Lower leg skin (tissue), 4 donors: ENCODE measurements at regions not wholly inside any gene's neighbourhood (a gene's known extent, or its start where the extent isn't known, plus 50 kb on each side); places are given as distances from the start of the nearest gene placed in this dataset.
"Not testable (repeated sequence)": the region's sequence is repeated elsewhere in the genome, so short reads cannot be mapped to it uniquely, and the experiment has no call there.

Experiments
- DNase-seq, 2 donors: peaks; one replicate each; pipeline ENCODE4 v3.0.0-alpha.2; 2019; ENCODE audit warnings: low spot score in 2 of 2
- H3K4me3 ChIP-seq: fragments of 200-600 bp; sonication (generic); 2 replicates; pipeline ENCODE4 v1.5.1; 2017; ENCODE audit warnings: mild to moderate bottlenecking, low read depth; ENCODE audit not compliant: poor library complexity, severe bottlenecking
- POLR2A ChIP-seq, 2 donors: fragments of 450-650 bp; IDR thresholded peaks; one replicate each; pipeline ENCODE4 v1.6.1; 2016 to 2017; ENCODE audit warnings: antibody characterized with exemption in 2 of 2, mild to moderate bottlenecking in 1 of 2, moderate library complexity in 1 of 2
- WGBS, 2 donors: methylation state at CpG; one replicate each; pipeline ENCODE4 v1.1.5; 2018; 5-methylcytosine and 5-hydroxymethylcytosine counted together
- intact Hi-C: fragments of 100-400 bp; cut with DNase I; formaldehyde crosslinking; loops from one replicate; pipeline ENCODE4 v1.15.0; 2023; ENCODE audit warnings: low total_unique reads
- TF ChIP-seq, protein P1 (sequence below), 3 donors: fragments of 450-650 bp; IDR thresholded peaks; one replicate each; pipeline ENCODE4 v1.5.1; 2016; ENCODE audit warnings: antibody characterized with exemption in 3 of 3, mild to moderate bottlenecking in 3 of 3, moderate library complexity in 2 of 3

- H3K4me3 ChIP-seq: no peak overlapping the region
- intact Hi-C loops: no loop called here
- TF ChIP-seq, protein P1, sequence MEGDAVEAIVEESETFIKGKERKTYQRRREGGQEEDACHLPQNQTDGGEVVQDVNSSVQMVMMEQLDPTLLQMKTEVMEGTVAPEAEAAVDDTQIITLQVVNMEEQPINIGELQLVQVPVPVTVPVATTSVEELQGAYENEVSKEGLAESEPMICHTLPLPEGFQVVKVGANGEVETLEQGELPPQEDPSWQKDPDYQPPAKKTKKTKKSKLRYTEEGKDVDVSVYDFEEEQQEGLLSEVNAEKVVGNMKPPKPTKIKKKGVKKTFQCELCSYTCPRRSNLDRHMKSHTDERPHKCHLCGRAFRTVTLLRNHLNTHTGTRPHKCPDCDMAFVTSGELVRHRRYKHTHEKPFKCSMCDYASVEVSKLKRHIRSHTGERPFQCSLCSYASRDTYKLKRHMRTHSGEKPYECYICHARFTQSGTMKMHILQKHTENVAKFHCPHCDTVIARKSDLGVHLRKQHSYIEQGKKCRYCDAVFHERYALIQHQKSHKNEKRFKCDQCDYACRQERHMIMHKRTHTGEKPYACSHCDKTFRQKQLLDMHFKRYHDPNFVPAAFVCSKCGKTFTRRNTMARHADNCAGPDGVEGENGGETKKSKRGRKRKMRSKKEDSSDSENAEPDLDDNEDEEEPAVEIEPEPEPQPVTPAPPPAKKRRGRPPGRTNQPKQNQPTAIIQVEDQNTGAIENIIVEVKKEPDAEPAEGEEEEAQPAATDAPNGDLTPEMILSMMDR (IDR thresholded peaks at IDR 0.05): no peak
- WGBS, 2 donors: 82 to 86% methylated on average over 3 of the region's 3 CpGs
- DNase-seq: no peak
These were observed 117.1 kb upstream of the PREP start for GRCh38 chr6:105519954-105520353.

- DNase-seq, H3K4me3 ChIP-seq, intact Hi-C loops: not testable (repeated sequence)
- WGBS, 2 donors: 88 to 91% methylated on average over 4 of the region's 4 CpGs
These were observed 116.1 kb upstream of the PREP start for GRCh38 chr6:105518993-105519392.

- H3K4me3 ChIP-seq: no peak overlapping the region
- WGBS, 2 donors: 82 to 85% methylated on average over 6 of the region's 6 CpGs
- DNase-seq: no peak
- intact Hi-C loops: no loop called here
- TF ChIP-seq POLR2A (IDR thresholded peaks at IDR 0.05): no peak
- TF ChIP-seq, protein P1 (IDR thresholded peaks at IDR 0.05): no peak
These were observed 112.2 kb upstream of the PREP start for GRCh38 chr6:105515054-105515453.

GRCh38 chr6:105514306-105514705 is 111.4 kb upstream of the PREP start:
- DNase-seq: no peak
- WGBS, 2 donors: 40 to 45% methylated on average over 5 of the region's 5 CpGs
- H3K4me3 ChIP-seq: no peak overlapping the region
- TF ChIP-seq POLR2A (IDR thresholded peaks at IDR 0.05): no peak
- TF ChIP-seq, protein P1 (IDR thresholded peaks at IDR 0.05): no peak
- intact Hi-C loops: no loop called here

DNA sequence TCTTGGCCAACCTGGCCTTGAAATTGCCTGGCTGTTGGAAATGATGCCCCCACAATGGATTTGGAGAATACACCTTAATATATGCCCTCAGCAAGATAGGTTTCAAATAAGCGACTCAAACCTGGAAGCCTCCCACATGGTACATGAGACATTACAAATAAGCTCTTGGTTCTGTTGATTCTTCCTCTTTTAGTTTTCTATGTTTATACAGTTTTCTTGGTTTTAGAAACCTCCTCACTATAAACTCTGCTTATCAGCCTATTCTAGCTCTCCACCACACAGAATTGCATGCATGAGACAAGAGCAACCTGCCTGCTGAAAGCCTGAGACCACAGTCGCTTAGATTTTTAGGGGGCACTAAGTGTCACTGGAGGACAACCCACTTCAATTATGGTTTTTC is 108.8 kb upstream of the PREP start:
- DNase-seq: no peak
- intact Hi-C loops: no loop called here
- 97 to 98% methylated on average over 2 of the region's 2 CpGs for WGBS, 2 donors
- TF ChIP-seq, protein P1 (IDR thresholded peaks at IDR 0.05): no peak
- no peak for TF ChIP-seq POLR2A (IDR thresholded peaks at IDR 0.05)
- no peak overlapping the region for H3K4me3 ChIP-seq

DNA sequence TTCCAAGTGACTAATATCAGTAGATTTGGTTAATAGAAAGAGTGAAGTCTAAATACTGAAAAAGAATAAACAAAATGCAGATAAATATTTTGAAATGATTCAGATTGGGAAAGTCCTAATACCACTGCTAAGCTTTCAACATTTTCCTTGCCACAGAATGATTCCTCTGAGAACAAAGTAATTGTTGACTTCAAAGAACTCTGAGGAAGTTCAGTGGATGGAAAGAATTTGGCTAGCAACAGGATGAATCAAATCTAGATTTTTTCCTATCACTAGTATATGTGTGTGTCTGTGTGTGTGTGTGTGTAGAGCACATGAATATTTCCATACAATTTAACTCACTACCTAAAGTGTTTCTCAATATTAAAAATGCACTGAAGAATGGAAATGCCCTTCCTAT is 107.9 kb upstream of the PREP start:
- DNase-seq: no peak
- TF ChIP-seq, protein P1 (IDR thresholded peaks at IDR 0.05): no peak
- no peak overlapping the region for H3K4me3 ChIP-seq
- intact Hi-C loops: no loop called here
